HL-60 (cell line): ENCODE measurements at regions not wholly inside any gene's neighbourhood (a gene's known extent, or its start where the extent isn't known, plus 50 kb on each side); places are given as distances from the start of the nearest gene placed in this dataset.

Experiments
- DNase-seq, 2 experiments: peaks; one replicate each; pipeline ENCODE4 v3.0.0-alpha.2; 2010 to 2020; ENCODE audit warnings: low read depth in 1 of 2, low spot score in 1 of 2
- H3K27ac ChIP-seq: fragments of 250-450 bp; sonication (Bioruptor Pico); replicated peaks from 2 replicates; pipeline ENCODE4 v1.5.1; 2020; ENCODE audit warnings: mild to moderate bottlenecking, moderate library complexity
- H3K27me3 ChIP-seq: fragments of 250-450 bp; sonication (Bioruptor Pico); 2 replicates; pipeline ENCODE4 v1.5.1; 2021; ENCODE audit warnings: mild to moderate bottlenecking, moderate library complexity; ENCODE audit not compliant: insufficient read depth, poor library complexity, severe bottlenecking
- H3K4me3 ChIP-seq: replicated peaks from 2 replicates; pipeline ENCODE4 v1.5.1; 2011; ENCODE audit warnings: mild to moderate bottlenecking, control low read depth, low read length; ENCODE audit not compliant: insufficient read depth
- CTCF ChIP-seq: IDR thresholded peaks from one replicate; pipeline ENCODE4 v1.5.1; 2011; ENCODE audit warnings: low read length, control low read depth, inconsistent platforms; ENCODE audit not compliant: insufficient read depth
- GABPA ChIP-seq: IDR thresholded peaks from 2 replicates; pipeline ENCODE4 v1.6.1; 2012; ENCODE audit warnings: low read depth
- POLR2AphosphoS5 ChIP-seq: IDR thresholded peaks from 2 replicates; pipeline ENCODE4 v1.6.1; 2012; ENCODE audit warnings: low read depth
- REST ChIP-seq: IDR thresholded peaks from 2 replicates; pipeline ENCODE4 v1.6.1; 2012; ENCODE audit warnings: low read depth; ENCODE audit not compliant: insufficient replicate concordance
- SPI1 ChIP-seq: IDR thresholded peaks from 2 replicates; pipeline ENCODE4 v1.6.1; 2012; ENCODE audit warnings: low read depth, mild to moderate bottlenecking, borderline replicate concordance

- TF ChIP-seq GABPA, result no peak
- TF ChIP-seq REST, result no peak
- no peak for TF ChIP-seq POLR2AphosphoS5
- no peak for TF ChIP-seq CTCF
- TF ChIP-seq SPI1, result no peak
- DNase-seq, result no peak
- H3K4me3 ChIP-seq, result no peak overlapping the region
- H3K27me3 ChIP-seq, result no peaks in the 10 kb centered on the region
- H3K27ac ChIP-seq, result no peak overlapping the region
Observed at GRCh38 chr6:144944106-144944505, 659.0 kb downstream of the UTRN start.

- TF ChIP-seq GABPA (no peak), SPI1 (no peak), CTCF (no peak), REST (no peak), POLR2AphosphoS5 (no peak)
- no peak for DNase-seq
- Histone ChIP-seq H3K27ac (no peak overlapping the region), H3K4me3 (no peak overlapping the region), H3K27me3 (no peaks in the 10 kb centered on the region)
Observed at GRCh38 chr6:144947398-144947976, 662.4 kb downstream of the UTRN start.

GRCh38 chr6:144951730-144952437, 666.7 kb downstream of the UTRN start:
- H3K27me3 ChIP-seq, result no peaks in the 10 kb centered on the region
- no peak overlapping the region for H3K4me3 ChIP-seq
- no peak for DNase-seq
- no peak for TF ChIP-seq CTCF
- no peak for TF ChIP-seq REST
- TF ChIP-seq POLR2AphosphoS5, result no peak
- no peak for TF ChIP-seq SPI1
- no peak for TF ChIP-seq GABPA
- no peak overlapping the region for H3K27ac ChIP-seq
